Smooth muscle cell (in vitro differentiated cells): ENCODE measurements at regions not wholly inside any gene's neighbourhood (a gene's known extent, or its start where the extent isn't known, plus 50 kb on each side); places are given as distances from the start of the nearest gene placed in this dataset.

Source experiments
- DNase-seq: peaks from one replicate; lab custom pipeline; 2025; ENCODE audit not compliant: unreplicated experiment; lab: John Stamatoyannopoulos, UW
- H2AFZ ChIP-seq: fragments of 200-600 bp; sonication (generic); 2 replicates; pipeline ENCODE4 v1.6.0; 2016; ENCODE audit warnings: antibody characterized with exemption, low read depth, mild to moderate bottlenecking
- H3F3A ChIP-seq: fragments of 200-600 bp; sonication (generic); 2 replicates; pipeline ENCODE4 v1.6.0; 2017; ENCODE audit warnings: antibody characterized with exemption, low read depth
- H3K27ac ChIP-seq: fragments of 200-600 bp; sonication (generic); 2 replicates; pipeline ENCODE4 v1.5.1; 2016; ENCODE audit warnings: low read depth, mild to moderate bottlenecking
- H3K27me3 ChIP-seq: fragments of 200-600 bp; sonication (generic); 2 replicates; pipeline ENCODE4 v1.6.1; 2016; ENCODE audit warnings: low read depth, mild to moderate bottlenecking
- H3K36me3 ChIP-seq: fragments of 200-600 bp; sonication (generic); 2 replicates; pipeline ENCODE4 v1.5.1; 2016; ENCODE audit warnings: low read depth
- H3K4me1 ChIP-seq: fragments of 200-600 bp; sonication (generic); 2 replicates; pipeline ENCODE4 v1.5.1; 2016; ENCODE audit warnings: low read depth
- H3K4me2 ChIP-seq: fragments of 200-600 bp; sonication (generic); 2 replicates; pipeline ENCODE4 v1.6.0; 2016; ENCODE audit warnings: mild to moderate bottlenecking
- H3K4me3 ChIP-seq: fragments of 200-600 bp; sonication (generic); 2 replicates; pipeline ENCODE4 v1.5.1; 2016; ENCODE audit warnings: mild to moderate bottlenecking
- H3K79me2 ChIP-seq: fragments of 200-600 bp; sonication (generic); 2 replicates; pipeline ENCODE4 v1.6.0; 2016; ENCODE audit warnings: low read depth, mild to moderate bottlenecking
- H3K9ac ChIP-seq: fragments of 200-600 bp; sonication (generic); 2 replicates; pipeline ENCODE4 v1.6.0; 2016; ENCODE audit warnings: low read depth
- H3K9me3 ChIP-seq: fragments of 200-600 bp; sonication (generic); replicated peaks from 2 replicates; pipeline ENCODE4 v1.5.1; 2016; ENCODE audit warnings: low read depth
- H4K20me1 ChIP-seq: fragments of 200-600 bp; sonication (generic); 2 replicates; pipeline ENCODE4 v1.6.0; 2016; ENCODE audit warnings: low read depth
- WGBS: methylation state at CpG from one replicate; pipeline ENCODE4 v1.1.7; 2016; ENCODE audit warnings: low lambda C conversion rate; 5-methylcytosine and 5-hydroxymethylcytosine counted together
- TF ChIP-seq, protein P1 (sequence below): fragments of 200-600 bp; sonication (generic); IDR thresholded peaks from 2 replicates; pipeline ENCODE4 v1.5.1; 2017; ENCODE audit warnings: borderline replicate concordance, mild to moderate bottlenecking, antibody characterized with exemption; ENCODE audit not compliant: insufficient read depth, poor library complexity, severe bottlenecking

DNA sequence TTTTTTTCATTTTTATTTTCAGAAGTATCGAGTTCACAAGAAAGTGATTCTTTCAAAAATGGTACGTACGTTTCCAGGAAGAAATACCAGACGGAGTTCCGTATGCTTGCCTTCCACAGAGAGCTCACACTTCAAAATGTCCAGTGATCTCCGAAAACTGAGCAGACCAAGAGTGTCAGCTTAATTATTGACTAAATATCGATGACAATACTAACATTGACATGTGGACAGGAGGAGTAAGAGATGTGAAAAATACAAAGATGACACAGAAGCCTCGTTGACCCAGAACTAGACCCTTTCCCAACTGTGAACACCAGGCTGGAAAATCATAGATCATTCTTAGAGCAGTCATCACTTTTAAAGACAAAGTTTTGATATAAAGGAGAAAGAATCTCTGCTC, 440.0 kb upstream of the POU3F3 start:
- Histone ChIP-seq H3K79me2 (no peaks in the 10 kb centered on the region), H3K4me1 (peaks cover 1% of the 10 kb centered on the region), H3F3A (no peaks in the 10 kb centered on the region), H3K9me3 (no peaks in the 10 kb centered on the region), H3K27me3 (peaks cover 15% of the 10 kb centered on the region), H3K36me3 (no peaks in the 10 kb centered on the region), H3K4me3 (no peak overlapping the region), H2AFZ (no peak overlapping the region), H4K20me1 (no peaks in the 10 kb centered on the region), H3K27ac (no peak overlapping the region), H3K4me2 (no peak overlapping the region), H3K9ac (no peak overlapping the region)
- TF ChIP-seq, protein P1, sequence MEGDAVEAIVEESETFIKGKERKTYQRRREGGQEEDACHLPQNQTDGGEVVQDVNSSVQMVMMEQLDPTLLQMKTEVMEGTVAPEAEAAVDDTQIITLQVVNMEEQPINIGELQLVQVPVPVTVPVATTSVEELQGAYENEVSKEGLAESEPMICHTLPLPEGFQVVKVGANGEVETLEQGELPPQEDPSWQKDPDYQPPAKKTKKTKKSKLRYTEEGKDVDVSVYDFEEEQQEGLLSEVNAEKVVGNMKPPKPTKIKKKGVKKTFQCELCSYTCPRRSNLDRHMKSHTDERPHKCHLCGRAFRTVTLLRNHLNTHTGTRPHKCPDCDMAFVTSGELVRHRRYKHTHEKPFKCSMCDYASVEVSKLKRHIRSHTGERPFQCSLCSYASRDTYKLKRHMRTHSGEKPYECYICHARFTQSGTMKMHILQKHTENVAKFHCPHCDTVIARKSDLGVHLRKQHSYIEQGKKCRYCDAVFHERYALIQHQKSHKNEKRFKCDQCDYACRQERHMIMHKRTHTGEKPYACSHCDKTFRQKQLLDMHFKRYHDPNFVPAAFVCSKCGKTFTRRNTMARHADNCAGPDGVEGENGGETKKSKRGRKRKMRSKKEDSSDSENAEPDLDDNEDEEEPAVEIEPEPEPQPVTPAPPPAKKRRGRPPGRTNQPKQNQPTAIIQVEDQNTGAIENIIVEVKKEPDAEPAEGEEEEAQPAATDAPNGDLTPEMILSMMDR: no peak
- 95% methylated on average over 8 of the region's 8 CpGs for WGBS
- no peak for DNase-seq

DNA sequence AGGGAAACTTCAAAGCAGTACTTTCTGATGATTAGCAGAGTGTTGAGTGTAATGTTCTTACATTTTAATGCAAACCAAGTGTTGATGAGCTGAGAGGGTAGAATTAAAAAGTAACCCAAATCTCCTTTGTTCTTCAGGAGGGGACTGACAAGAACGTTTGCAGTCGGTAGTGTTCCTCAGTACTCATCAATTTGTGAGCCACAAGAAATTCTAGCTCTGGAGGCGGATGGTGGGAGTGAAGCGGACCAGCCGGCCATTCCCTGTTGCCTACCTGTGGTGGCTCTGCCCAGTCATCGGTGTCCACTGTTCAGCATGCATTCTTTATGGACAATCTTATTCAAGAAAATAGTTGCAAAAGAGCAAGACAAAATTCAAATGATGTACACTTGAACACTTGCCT, 438.6 kb upstream of the POU3F3 start:
- TF ChIP-seq, protein P1: no peak
- Histone ChIP-seq H2AFZ (no peak overlapping the region), H3K4me3 (no peak overlapping the region), H3K36me3 (no peaks in the 10 kb centered on the region), H3K79me2 (no peaks in the 10 kb centered on the region), H3K27ac (no peak overlapping the region), H4K20me1 (no peaks in the 10 kb centered on the region), H3K4me2 (no peak overlapping the region), H3K9me3 (no peaks in the 10 kb centered on the region), H3K4me1 (no peaks in the 10 kb centered on the region), H3K27me3 (peaks cover 15% of the 10 kb centered on the region), H3F3A (no peaks in the 10 kb centered on the region), H3K9ac (no peak overlapping the region)
- DNase-seq: no peak
- 51% methylated on average over 6 of the region's 6 CpGs for WGBS

DNA sequence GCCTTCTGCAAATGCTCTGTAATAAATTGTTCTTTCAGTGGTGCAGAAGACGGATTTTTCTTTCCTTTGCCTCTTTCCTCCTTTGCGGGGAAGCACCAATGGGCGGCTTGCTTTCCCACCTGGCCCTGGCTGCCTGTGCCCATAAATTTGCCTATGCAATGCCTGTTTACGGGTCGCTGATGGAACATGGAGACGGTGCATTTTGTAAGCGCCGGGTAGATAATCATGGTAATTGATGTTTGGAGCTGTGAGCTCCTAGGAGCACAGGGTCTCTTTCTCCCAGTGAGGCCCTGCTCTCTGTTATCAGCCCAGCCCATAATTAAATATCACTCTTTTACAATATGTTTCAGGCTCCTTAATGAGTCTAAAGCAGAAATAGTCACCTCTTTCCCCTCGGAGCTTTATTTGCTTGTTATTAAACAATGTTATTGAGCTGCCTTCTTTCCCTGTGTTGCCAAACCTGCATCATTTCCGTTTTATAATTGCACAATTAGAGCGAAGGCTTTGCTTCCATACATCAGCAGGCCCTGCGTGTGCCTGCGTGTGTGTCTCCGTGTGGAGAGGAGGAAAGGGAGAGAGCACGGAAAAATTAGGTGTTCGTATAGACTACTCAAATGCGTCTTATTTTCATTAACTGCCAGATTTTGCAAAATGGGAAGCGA, 437.4 kb upstream of the POU3F3 start:
- Histone ChIP-seq H2AFZ (no peak overlapping the region), H3F3A (no peaks in the 10 kb centered on the region), H3K4me1 (no peaks in the 10 kb centered on the region), H3K9ac (no peak overlapping the region), H3K27ac (no peak overlapping the region), H3K4me3 (no peak overlapping the region), H4K20me1 (no peaks in the 10 kb centered on the region), H3K36me3 (no peaks in the 10 kb centered on the region), H3K9me3 (no peaks in the 10 kb centered on the region), H3K79me2 (no peaks in the 10 kb centered on the region), H3K27me3 (peaks cover 15% of the 10 kb centered on the region), H3K4me2 (no peak overlapping the region)
- no peak for DNase-seq
- TF ChIP-seq, protein P1: no peak
- WGBS: 81% methylated on average over 18 of the region's 18 CpGs

DNA sequence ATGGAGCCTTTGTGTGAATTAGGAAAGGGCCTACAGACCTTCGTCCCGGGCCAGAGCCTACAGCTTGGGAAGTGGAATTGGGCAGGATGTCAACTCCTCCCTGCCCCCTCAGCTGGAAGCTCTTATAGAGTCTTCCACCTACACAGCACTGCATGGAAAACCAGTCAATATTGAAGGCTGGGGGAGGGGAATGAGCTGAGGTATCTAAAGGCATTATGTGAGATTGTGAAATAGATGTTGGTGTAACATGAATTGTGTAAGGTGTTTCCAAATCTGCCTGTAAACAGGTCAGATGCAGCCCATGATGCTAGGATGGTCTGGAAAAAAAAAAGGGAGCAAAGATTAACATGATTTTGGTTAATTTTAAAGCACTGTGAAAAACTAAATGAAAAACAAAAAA, 433.5 kb upstream of the POU3F3 start:
- no peak for DNase-seq
- Histone ChIP-seq H3F3A (no peaks in the 10 kb centered on the region), H3K36me3 (no peaks in the 10 kb centered on the region), H4K20me1 (no peaks in the 10 kb centered on the region), H2AFZ (no peak overlapping the region), H3K9ac (no peak overlapping the region), H3K27me3 (peaks cover 2% of the 10 kb centered on the region), H3K4me2 (no peak overlapping the region), H3K9me3 (no peaks in the 10 kb centered on the region), H3K79me2 (no peaks in the 10 kb centered on the region), H3K27ac (no peak overlapping the region), H3K4me3 (no peak overlapping the region), H3K4me1 (no peaks in the 10 kb centered on the region)
- WGBS: 76% methylated on average over 2 of the region's 2 CpGs
- TF ChIP-seq, protein P1: no peak
